Right kidney (tissue), 1 donor: ENCODE measurements at regions not wholly inside any gene's neighbourhood (a gene's known extent, or its start where the extent isn't known, plus 50 kb on each side); places are given as distances from the start of the nearest gene placed in this dataset.

Experiments used
- DNase-seq: peaks from one replicate; pipeline ENCODE4 v3.0.0-alpha.2; 2016

GRCh38 chr21:20570824-20571232 lies 427.4 kb upstream of the NCAM2 start:
- no peak for DNase-seq

DNA sequence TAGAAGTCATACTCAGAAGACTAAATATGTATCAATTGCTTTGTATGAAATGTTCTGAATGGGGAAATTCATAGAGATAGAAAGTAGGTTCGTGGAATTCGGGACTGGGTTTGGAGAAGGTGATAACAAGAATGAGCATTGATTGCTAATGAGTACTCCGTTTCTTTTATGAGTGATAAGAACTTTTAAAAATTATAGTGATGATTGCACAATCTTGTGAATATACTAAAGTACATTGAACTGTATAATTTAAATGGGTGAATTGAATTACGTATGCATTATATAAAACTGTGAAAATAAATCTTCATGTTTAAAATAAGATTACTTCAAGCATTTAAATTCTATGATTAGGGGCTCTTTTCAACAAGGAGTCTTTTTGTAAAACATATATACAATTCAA lies 425.6 kb upstream of the NCAM2 start:
- no peak for DNase-seq

DNA sequence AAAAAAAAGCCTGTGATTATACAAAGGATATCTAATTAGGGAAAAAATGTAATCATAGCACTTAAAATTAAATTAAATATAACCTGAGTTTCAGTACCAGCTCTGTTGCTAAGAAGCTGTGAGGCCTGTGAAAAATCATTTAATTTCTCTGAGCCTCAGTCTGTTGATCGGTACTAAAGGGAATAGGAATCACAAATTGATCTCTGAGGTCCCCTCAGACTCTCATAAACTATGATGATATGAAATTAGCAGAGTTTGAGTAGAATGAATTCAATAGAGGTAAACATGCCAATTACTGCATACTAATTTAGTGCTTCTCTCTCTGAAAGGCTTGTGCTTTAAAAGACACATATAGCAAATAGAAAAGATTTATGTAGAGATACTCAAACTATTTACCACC lies 416.8 kb upstream of the NCAM2 start:
- DNase-seq, result no peak

GRCh38 chr21:20591284-20591683 lies 406.9 kb upstream of the NCAM2 start:
- DNase-seq, result no peak

DNA sequence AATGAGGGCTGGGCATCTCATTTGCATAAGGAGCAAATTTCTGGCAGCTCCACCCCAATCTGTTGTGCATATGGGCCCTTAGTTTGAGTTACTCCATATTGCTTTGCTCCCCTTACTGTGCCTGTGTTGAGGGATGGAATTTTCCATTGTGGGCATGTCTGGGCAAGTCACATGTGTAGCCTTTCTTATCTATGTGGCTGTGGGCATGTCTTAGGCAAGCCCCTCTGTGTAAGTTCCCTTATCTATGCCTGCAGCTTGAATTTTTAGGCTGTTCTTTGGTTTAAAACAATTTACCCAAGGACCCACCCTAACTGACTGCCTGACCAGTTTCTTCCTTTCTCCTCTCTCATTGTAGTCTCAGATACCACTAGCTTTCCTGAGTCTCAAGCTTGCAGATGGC lies 405.7 kb upstream of the NCAM2 start:
- DNase-seq, result no peak

DNA sequence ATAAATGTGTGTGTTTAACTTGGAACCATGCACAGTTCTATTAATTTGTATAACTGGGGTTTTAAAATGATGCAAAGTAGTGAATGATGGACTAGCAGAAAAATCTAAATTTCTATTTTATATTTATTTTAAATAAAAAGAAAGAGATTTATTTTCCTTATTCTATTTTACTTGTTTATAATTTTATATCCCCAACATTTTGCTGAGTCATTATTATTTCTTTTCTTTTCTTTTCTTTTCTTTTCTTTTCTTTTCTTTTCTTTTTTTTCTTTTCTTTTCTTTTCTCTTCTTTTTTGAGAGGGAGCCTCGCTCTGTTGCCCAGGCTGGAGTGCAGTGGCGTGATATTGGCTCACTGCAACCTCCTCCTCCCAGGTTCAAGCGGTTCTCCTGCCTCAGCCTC lies 395.0 kb upstream of the NCAM2 start:
- DNase-seq, result no peak

DNA sequence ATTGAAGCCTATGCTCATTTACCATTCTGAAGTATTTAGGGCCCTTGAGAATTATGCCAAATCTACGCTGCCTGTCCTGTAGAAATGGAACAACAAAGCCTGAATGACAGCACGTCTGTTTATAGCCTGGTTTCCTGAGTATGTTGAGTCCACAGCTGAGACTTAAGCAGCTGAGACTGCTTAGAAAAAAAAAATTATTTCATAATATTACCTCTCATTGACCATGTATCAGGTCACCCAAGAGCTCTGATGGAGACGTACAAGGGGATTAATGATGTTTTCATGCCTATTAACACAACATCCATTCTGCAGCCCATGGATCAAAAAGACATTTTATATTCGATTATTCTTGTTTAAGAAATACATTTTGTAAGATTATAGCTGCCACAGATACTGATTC lies 387.2 kb upstream of the NCAM2 start:
- no peak for DNase-seq

DNA sequence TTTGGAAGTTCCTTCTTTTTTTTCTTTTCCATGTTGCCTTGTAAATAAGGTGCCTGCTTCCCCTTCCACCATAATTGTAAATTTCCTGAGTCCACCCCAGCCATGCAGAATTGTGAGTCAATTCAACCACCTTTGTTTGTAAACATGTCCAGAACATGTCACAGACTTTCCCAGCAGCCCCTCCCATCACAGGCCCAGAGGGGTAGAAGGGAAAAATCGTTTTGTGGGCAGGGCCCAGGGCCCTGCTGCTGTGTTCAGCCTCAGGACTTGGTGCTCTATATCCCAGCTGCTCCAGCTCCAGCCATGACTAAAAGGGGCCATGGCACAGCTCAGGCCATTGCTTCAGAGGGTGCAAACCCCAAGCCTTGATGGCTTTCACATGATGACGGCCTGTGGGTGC lies 384.6 kb upstream of the NCAM2 start:
- no peak for DNase-seq

GRCh38 chr21:20617130-20617529 lies 381.1 kb upstream of the NCAM2 start:
- no peak for DNase-seq

DNA sequence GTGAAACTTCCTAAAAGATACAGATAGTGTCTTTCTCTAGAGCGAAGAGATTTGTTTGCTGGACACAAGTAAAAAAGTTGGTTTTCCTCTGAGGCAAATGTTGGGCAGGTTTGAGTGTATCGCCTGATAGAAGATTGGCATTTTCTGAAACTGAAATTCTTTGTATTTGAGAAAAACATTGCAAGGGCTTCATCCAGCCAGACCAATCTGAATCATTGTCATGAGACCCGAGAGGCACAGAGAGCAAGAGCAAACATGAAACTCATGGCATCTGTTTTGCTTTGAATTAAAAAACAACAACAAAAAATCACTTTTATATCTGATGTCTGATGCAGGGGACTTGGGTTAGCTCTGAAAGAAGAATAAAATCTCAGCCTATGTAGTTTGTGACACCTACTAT lies 379.3 kb upstream of the NCAM2 start:
- DNase-seq, result no peak

DNA sequence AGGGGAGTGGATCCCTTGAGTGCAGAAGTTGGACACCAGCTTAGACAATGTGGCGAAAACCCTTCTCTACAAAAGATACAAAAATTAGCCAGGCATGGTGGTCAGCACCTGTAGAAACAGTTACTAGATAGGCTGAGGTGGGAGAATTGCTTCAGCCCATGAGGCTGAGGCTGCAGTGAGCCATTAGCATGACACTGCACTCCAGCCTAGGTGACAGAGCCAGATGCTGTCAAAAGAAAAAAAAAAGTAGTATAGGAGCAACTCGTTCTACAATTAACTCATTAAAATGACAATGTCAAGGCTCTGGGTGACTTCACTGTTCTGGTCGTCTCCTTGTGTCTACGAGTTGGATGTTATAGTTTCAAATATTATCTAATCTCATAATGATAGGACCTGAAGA lies 370.6 kb upstream of the NCAM2 start:
- no peak for DNase-seq

- DNase-seq, result no peak
These were observed 366.6 kb upstream of the NCAM2 start for GRCh38 chr21:20631633-20632032.

DNA sequence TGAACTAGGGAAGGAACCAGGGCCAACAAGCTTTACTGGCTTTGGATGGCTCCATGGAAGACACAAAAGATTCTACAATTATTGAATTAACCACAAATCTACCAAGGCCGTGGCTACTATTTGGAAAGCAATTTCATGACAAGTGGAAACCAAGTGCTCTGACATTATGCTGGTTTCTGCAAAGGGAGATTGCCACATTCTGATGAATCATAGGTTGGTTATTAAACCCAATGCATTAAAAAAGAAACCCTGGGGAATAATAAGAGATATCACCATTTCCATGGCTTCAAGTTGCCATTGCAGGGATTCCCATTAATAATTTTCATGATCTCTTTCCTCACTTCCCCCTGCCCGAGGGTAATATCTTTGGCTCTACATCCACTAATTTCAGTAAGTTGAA lies 359.2 kb upstream of the NCAM2 start:
- DNase-seq, result no peak

DNA sequence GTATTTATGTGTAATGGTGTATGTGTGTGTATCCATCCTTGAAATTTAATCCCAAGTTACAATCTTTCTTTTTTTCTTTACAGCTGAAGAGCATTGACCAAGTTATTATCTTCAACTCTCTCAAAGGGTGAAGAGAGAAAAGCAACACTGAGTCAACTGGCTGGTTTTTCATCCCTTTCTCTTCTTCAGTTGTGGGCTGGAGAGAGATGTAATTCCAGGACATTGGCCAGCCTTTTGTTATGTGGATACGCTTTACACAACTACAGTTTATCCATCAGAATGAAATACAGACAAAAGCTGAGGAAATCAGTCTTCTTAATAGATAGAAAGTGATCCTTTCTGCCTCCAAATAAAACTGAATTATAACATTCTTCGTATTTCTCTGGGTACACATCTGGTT lies 357.0 kb upstream of the NCAM2 start:
- no peak for DNase-seq

DNA sequence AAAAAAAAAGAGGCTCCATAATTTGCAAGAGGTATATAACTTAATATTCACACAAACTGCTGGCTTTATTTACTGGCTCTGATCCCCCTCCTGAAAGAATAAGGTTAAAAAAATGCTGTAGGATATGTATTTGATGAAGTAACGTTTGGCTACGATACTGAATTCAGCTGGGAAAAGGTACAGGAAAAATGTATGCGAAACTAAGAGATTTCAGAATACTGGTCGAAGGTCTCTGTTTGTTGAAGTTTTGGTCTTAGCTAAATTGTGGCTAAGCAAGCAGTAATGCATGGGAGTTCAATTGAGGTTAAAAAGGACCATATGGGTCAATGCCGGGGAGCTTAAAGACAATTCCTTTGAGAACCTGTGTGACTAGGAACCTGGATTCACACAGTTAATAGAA lies 355.5 kb upstream of the NCAM2 start:
- no peak for DNase-seq

GRCh38 chr21:20644552-20644951 lies 353.7 kb upstream of the NCAM2 start:
- no peak for DNase-seq

GRCh38 chr21:20645344-20645743 lies 352.9 kb upstream of the NCAM2 start:
- no peak for DNase-seq

GRCh38 chr21:20646431-20647165 lies 351.6 kb upstream of the NCAM2 start:
- no peak for DNase-seq

- no peak for DNase-seq
These were observed 350.6 kb upstream of the NCAM2 start for GRCh38 chr21:20647607-20648006.

- DNase-seq, result no peak
These were observed 349.0 kb upstream of the NCAM2 start for GRCh38 chr21:20649231-20649630.

DNA sequence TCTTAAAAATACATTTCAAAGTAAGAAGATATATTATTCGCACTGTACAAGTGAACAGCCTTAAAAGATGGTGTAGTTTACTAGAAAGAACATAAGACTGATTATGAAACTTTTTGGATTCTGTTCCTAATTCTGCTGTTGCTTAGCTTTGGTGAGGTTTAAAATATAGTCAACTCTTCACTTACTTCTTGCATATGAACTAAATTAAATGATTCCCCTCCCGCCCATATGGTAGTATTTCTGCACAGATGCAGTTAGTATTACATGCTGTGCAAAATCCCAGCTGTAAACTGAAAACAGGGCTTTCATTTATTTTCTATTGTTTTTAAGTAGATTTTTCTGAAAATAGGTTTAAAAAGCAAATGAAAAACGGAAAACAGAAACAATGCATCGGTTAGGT lies 345.4 kb upstream of the NCAM2 start:
- DNase-seq, result no peak

GRCh38 chr21:20661246-20661645 lies 337.0 kb upstream of the NCAM2 start:
- no peak for DNase-seq

DNA sequence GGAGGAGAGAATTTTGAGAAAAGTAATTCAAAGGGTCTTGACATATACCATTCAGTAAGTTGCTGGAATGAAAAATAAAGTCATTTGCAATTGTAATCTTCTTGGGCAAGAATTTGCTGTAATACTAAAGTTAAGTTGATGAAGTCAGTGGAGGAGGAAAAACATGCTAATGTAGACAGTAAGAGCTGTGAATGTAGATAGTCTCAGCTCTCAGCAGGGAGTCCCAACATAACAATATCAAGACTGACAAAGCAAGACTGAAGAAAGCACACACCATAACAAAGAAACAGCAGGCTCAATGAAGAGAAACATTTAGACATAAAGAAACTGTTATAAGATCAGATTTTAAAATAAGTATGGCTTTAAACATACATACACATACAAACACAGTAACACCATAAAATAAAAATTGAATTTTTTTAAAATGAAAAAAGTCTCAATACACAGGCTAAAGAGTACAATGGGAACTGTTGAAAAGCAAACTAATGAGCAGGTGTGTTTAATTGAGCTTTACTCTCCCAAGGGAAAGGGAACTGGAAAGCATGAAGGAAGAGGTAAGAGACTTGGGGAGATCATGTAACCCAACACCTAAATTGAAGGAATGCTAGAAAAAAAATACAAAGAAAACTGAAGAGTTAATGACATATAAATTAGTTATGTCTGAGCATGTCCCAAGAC lies 336.3 kb upstream of the NCAM2 start:
- DNase-seq, result no peak

GRCh38 chr21:20662514-20662913 lies 335.7 kb upstream of the NCAM2 start:
- no peak for DNase-seq
